BE2C (cell line): ENCODE measurements at regions not wholly inside any gene's neighbourhood (a gene's known extent, or its start where the extent isn't known, plus 50 kb on each side); places are given as distances from the start of the nearest gene placed in this dataset.

ENCODE experiments used
- DNase-seq: peaks from one replicate; pipeline ENCODE4 v3.0.0-alpha.2; 2020
- H3K27me3 ChIP-seq: fragments of 250-450 bp; sonication (Bioruptor Pico); 2 replicates; pipeline ENCODE4 v1.5.1; 2020; ENCODE audit warnings: mild to moderate bottlenecking
- H3K36me3 ChIP-seq: fragments of 250-450 bp; sonication (Bioruptor Pico); 2 replicates; pipeline ENCODE4 v1.5.1; 2020; ENCODE audit warnings: mild to moderate bottlenecking
- H3K4me1 ChIP-seq: fragments of 250-450 bp; sonication (Bioruptor Pico); 2 replicates; pipeline ENCODE4 v1.5.1; 2020
- H3K4me3 ChIP-seq: 2 replicates; pipeline ENCODE4 v1.5.1; 2011; ENCODE audit warnings: low read depth, low read length
- H3K9me3 ChIP-seq: fragments of 250-450 bp; sonication (Bioruptor Pico); 2 replicates; pipeline ENCODE4 v1.5.1; 2020
- CTCF ChIP-seq: IDR thresholded peaks from 2 replicates; pipeline ENCODE4 v1.5.1; 2012; ENCODE audit warnings: mild to moderate bottlenecking, low read depth, low read length

GRCh38 chr6:141361559-141361958, 771.2 kb upstream of the GJE1 start:
- DNase-seq = no peak
- H3K36me3 ChIP-seq = no peaks in the 10 kb centered on the region
- no peak overlapping the region for H3K4me3 ChIP-seq
- TF ChIP-seq CTCF = no peak
- no peaks in the 10 kb centered on the region for H3K9me3 ChIP-seq
- H3K4me1 ChIP-seq = no peaks in the 10 kb centered on the region
- no peaks in the 10 kb centered on the region for H3K27me3 ChIP-seq

GRCh38 chr6:141359953-141360352, 772.8 kb upstream of the GJE1 start:
- Histone ChIP-seq H3K36me3 (no peaks in the 10 kb centered on the region), H3K4me1 (no peaks in the 10 kb centered on the region), H3K9me3 (no peaks in the 10 kb centered on the region), H3K27me3 (no peaks in the 10 kb centered on the region), H3K4me3 (no peak overlapping the region)
- no peak for DNase-seq
- TF ChIP-seq CTCF = no peak

GRCh38 chr6:141354191-141354955, 778.4 kb upstream of the GJE1 start:
- no peak for DNase-seq

DNA sequence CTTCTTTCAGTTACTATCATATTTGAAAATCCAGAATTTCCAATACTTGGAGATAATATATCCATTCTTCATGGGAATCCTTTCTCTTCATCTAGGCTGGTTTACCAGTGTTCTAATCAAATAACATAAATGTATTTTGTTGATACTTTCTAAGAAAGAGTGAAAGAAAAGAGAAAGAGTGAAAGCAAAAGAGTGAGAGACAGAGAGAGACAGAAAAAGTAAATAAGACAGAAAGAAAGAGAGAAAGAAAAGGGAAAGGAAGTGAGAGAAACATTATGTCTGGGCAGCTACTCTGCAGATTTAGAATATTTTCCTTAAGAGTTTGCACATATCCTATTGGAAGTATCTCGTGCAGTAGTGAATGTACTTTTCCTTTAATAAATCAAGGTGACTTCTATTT, 781.0 kb upstream of the GJE1 start:
- Histone ChIP-seq H3K4me3 (no peak overlapping the region), H3K36me3 (no peaks in the 10 kb centered on the region), H3K4me1 (no peaks in the 10 kb centered on the region), H3K9me3 (no peaks in the 10 kb centered on the region), H3K27me3 (no peaks in the 10 kb centered on the region)
- no peak for DNase-seq
- no peak for TF ChIP-seq CTCF

More at GRCh38 chr6:141354191-141354955, 778.4 kb upstream of the GJE1 start:
- no peaks in the 10 kb centered on the region for H3K4me1 ChIP-seq
- no peaks in the 10 kb centered on the region for H3K9me3 ChIP-seq
- H3K4me3 ChIP-seq = no peak overlapping the region
- TF ChIP-seq CTCF = no peak
- no peaks in the 10 kb centered on the region for H3K27me3 ChIP-seq
- no peaks in the 10 kb centered on the region for H3K36me3 ChIP-seq

DNA sequence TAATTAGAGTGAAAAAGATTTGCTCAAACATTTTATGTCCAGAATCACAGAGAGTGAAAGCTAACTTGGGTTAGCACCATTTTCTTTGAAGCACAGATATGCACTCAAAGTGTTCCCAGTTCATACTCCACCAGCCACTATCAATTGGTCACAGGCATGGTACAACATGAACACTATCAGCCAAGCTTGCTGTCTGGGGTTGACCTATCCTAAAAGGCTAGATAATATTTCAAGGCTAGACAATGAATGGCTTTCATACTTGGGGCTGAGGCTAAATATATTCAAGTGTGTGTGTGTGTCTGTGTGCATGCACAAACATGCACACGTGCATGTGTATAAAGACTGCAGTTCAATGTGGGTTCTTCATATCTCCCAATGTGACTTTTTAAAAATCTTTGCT, 783.0 kb upstream of the GJE1 start:
- no peak for TF ChIP-seq CTCF
- H3K36me3 ChIP-seq = no peaks in the 10 kb centered on the region
- no peaks in the 10 kb centered on the region for H3K4me1 ChIP-seq
- H3K4me3 ChIP-seq = no peak overlapping the region
- no peaks in the 10 kb centered on the region for H3K9me3 ChIP-seq
- H3K27me3 ChIP-seq = no peaks in the 10 kb centered on the region
- DNase-seq = no peak

GRCh38 chr6:141347906-141348492, 784.7 kb upstream of the GJE1 start:
- no peaks in the 10 kb centered on the region for H3K9me3 ChIP-seq
- H3K27me3 ChIP-seq = no peaks in the 10 kb centered on the region
- TF ChIP-seq CTCF = no peak
- no peak overlapping the region for H3K4me3 ChIP-seq
- DNase-seq = no peak
- H3K36me3 ChIP-seq = no peaks in the 10 kb centered on the region
- no peaks in the 10 kb centered on the region for H3K4me1 ChIP-seq
